Lung (tissue), 11 donors: ENCODE measurements at regions not wholly inside any gene's neighbourhood (a gene's known extent, or its start where the extent isn't known, plus 50 kb on each side); places are given as distances from the start of the nearest gene placed in this dataset.

Source experiments
- ATAC-seq: fragments of 200-7000 bp; cut with Tn5 transposase; one replicate; pipeline ENCODE4 v1.9.1; 2020; ENCODE audit warnings: moderate number of reproducible peaks; ENCODE audit not compliant: insufficient read depth, low FRiP score
- DNase-seq, 3 donors: peaks; one replicate each; pipeline ENCODE4 v3.0.0-alpha.2; 2013 to 2017
- H3K27ac ChIP-seq, 2 donors: one replicate each; pipeline ENCODE4 v1.5.1; 2013; ENCODE audit warnings: mild to moderate bottlenecking in 2 of 2, moderate library complexity in 2 of 2, control low read depth in 1 of 2, inconsistent platforms in 1 of 2, low read depth in 1 of 2, low read length in 1 of 2
- H3K27me3 ChIP-seq, 3 donors: one replicate each; pipeline ENCODE4 v1.5.1; 2013; ENCODE audit warnings: low read length in 2 of 3; ENCODE audit not compliant: control insufficient read depth in 3 of 3, insufficient read depth in 3 of 3
- H3K36me3 ChIP-seq, 4 donors: one replicate each; pipeline ENCODE4 v1.5.1; 2013; ENCODE audit warnings: low read length in 4 of 4, mild to moderate bottlenecking in 1 of 4, moderate library complexity in 1 of 4; ENCODE audit not compliant: control insufficient read depth in 4 of 4, insufficient read depth in 4 of 4
- H3K4me1 ChIP-seq, 5 donors: one replicate each; pipeline ENCODE4 v1.5.1; 2013; ENCODE audit warnings: low read length in 5 of 5, mild to moderate bottlenecking in 2 of 5, moderate library complexity in 1 of 5; ENCODE audit not compliant: control insufficient read depth in 5 of 5, insufficient read depth in 5 of 5
- H3K4me3 ChIP-seq: one replicate; pipeline ENCODE4 v1.5.1; 2013; ENCODE audit warnings: mild to moderate bottlenecking, control low read depth, moderate library complexity
- H3K9ac ChIP-seq, 2 donors: one replicate each; pipeline ENCODE4 v1.5.1; 2013; ENCODE audit warnings: low read length in 2 of 2, control low read depth in 1 of 2; ENCODE audit not compliant: insufficient read depth in 1 of 2
- H3K9me3 ChIP-seq, 4 donors: one replicate each; pipeline ENCODE4 v1.5.1; 2013; ENCODE audit warnings: low read length in 3 of 4, mild to moderate bottlenecking in 1 of 4, moderate library complexity in 1 of 4; ENCODE audit not compliant: control insufficient read depth in 4 of 4, insufficient read depth in 3 of 4
- CTCF ChIP-seq: IDR thresholded peaks from 2 replicates; pipeline ENCODE4 v1.5.1; 2012; ENCODE audit warnings: mild to moderate bottlenecking; ENCODE audit errors: control extremely low read depth, extremely low read depth
- WGBS, 2 donors: extraction: QIAGEN DNeasy Blood & Tissue Kit; methylation state at CpG; one replicate each; pipeline ENCODE4 v1.1.7; 2013; 5-methylcytosine and 5-hydroxymethylcytosine counted together
- donor health status: control.
- donor health status: control.
- donor health status: Bipolar disorder and iron deficiency.
- donor health status: healthy.
- donor health status: DM: yes; HTN: yes; CAD: no.

- 87 to 96% methylated on average over 18 of the region's 18 CpGs for WGBS, 2 donors
- ATAC-seq, result no peak
Measured at GRCh38 chr14:104317492-104317805, 179.1 kb downstream of the KIF26A start.

GRCh38 chr14:104317975-104318557 lies 179.7 kb downstream of the KIF26A start:
- DNase-seq, result no peak
- ATAC-seq, result no peak
- Histone ChIP-seq H3K36me3 (no peaks in the 10 kb centered on the region), H3K4me3 (no peak overlapping the region), H3K9me3 (no peaks in the 10 kb centered on the region), H3K27me3 (peaks cover 0 to 6% (median 0%) of the 10 kb centered on the region in 3 donors), H3K9ac (no peak overlapping the region), H3K4me1 (peaks cover 0 to 44% (median 7%) of the 10 kb centered on the region in 5 donors), H3K27ac (no peak overlapping the region)
- no peak for TF ChIP-seq CTCF
- WGBS, 2 donors, result 88 to 92% methylated on average over 18 of the region's 18 CpGs

More at GRCh38 chr14:104317492-104317805, 179.1 kb downstream of the KIF26A start:
- TF ChIP-seq CTCF, result no peak
- peaks cover 0 to 6% (median 0%) of the 10 kb centered on the region in 3 donors for H3K27me3 ChIP-seq
- DNase-seq, result peak in 1 of 3 donors; percentile 10
- H3K4me1 ChIP-seq, result peaks cover 0 to 38% (median 7%) of the 10 kb centered on the region in 5 donors
- H3K9ac ChIP-seq, result no peak overlapping the region
- no peak overlapping the region for H3K27ac ChIP-seq
- H3K4me3 ChIP-seq, result no peak overlapping the region
- H3K9me3 ChIP-seq, result no peaks in the 10 kb centered on the region
- no peaks in the 10 kb centered on the region for H3K36me3 ChIP-seq

GRCh38 chr14:104318558-104319490 lies 180.4 kb downstream of the KIF26A start:
- Histone ChIP-seq H3K4me1 (peaks cover 0 to 47% (median 7%) of the 10 kb centered on the region in 5 donors), H3K27ac (no peak overlapping the region), H3K36me3 (no peaks in the 10 kb centered on the region), H3K4me3 (no peak overlapping the region), H3K27me3 (peaks cover 0 to 6% (median 0%) of the 10 kb centered on the region in 3 donors), H3K9me3 (no peaks in the 10 kb centered on the region), H3K9ac (no peak overlapping the region)
- no peak for ATAC-seq
- DNase-seq, result peak; percentile 41 to 69 (median 52)
- 85 to 87% methylated on average over 25 of the region's 25 CpGs for WGBS, 2 donors
- no peak for TF ChIP-seq CTCF
